ENCODE measurements at regions not wholly inside any gene's neighbourhood (a gene's known extent, or its start where the extent isn't known, plus 50 kb on each side); places are given as distances from the start of the nearest gene placed in this dataset.
"Not testable (repeated sequence)": the region's sequence is repeated elsewhere in the genome, so short reads cannot be mapped to it uniquely, and the experiment has no call there.

- Histone ChIP-seq H4K91ac (ENCODE audit: low read depth, low read length) (no peak overlapping the region), H3K79me1 (ENCODE audit: low read length) (no peaks in the 10 kb centered on the region), H3K14ac (ENCODE audit: low read length) (no peak overlapping the region), H3K4me1 (ENCODE audit: control insufficient read depth in 1 of 2, insufficient read depth in 2 of 2, low read length in 2 of 2) (no peaks in the 10 kb centered on the region), H3K9me3 (ENCODE audit: insufficient read depth, low read depth, low read length) (no peaks in the 10 kb centered on the region), H3K18ac (ENCODE audit: low read length) (no peak overlapping the region), H2BK5ac (ENCODE audit: low read depth, low read length, poor library complexity) (no peak overlapping the region), H3K4me3 (ENCODE audit: low read depth, low read length) (no peak overlapping the region), H3K23ac (ENCODE audit: low read length) (no peak overlapping the region), H3K4ac (ENCODE audit: low read depth, low read length) (no peak overlapping the region), H2AFZ (ENCODE audit: insufficient read depth, low read length, poor library complexity) (no peak overlapping the region), H3K27ac (ENCODE audit: low read depth, low read length) (no peak overlapping the region), H3K79me2 (ENCODE audit: control insufficient read depth, insufficient read depth, low read length, poor library complexity) (no peaks in the 10 kb centered on the region), H4K8ac (ENCODE audit: low read depth, low read length) (no peak overlapping the region), H3K27me3 (ENCODE audit: insufficient read depth, low read length) (no peaks in the 10 kb centered on the region), H4K12ac (ENCODE audit: low read depth, low read length) (no peak overlapping the region), H3K36me3 (ENCODE audit: control insufficient read depth in 1 of 2, insufficient read depth in 2 of 2, low read length in 2 of 2) (no peaks in the 10 kb centered on the region), H2BK120ac (ENCODE audit: insufficient read depth, low read length, poor library complexity) (no peak overlapping the region), H2BK12ac (ENCODE audit: low read length) (no peak overlapping the region), H3K4me2 (ENCODE audit: low read length) (no peak overlapping the region), H2AK5ac (ENCODE audit: low read length) (no peak overlapping the region), H3K9ac (ENCODE audit: low read length) (no peak overlapping the region)
- no peak for DNase-seq
- no CpG with 5 or more reads among the region's 2 CpGs for WGBS (ENCODE audit: extremely low coverage, insufficient coverage, insufficient read length)
Measured at GRCh38 chr18:1542230-1542774, 637.6 kb downstream of the ADCYAP1 start.

- Histone ChIP-seq H3K79me1 (ENCODE audit: low read length) (no peaks in the 10 kb centered on the region), H3K36me3 (ENCODE audit: control insufficient read depth in 1 of 2, insufficient read depth in 2 of 2, low read length in 2 of 2) (no peaks in the 10 kb centered on the region), H2BK5ac (ENCODE audit: low read depth, low read length, poor library complexity) (no peak overlapping the region), H2AK5ac (ENCODE audit: low read length) (no peak overlapping the region), H3K27me3 (ENCODE audit: insufficient read depth, low read length) (no peaks in the 10 kb centered on the region), H3K18ac (ENCODE audit: low read length) (no peak overlapping the region), H3K4me3 (ENCODE audit: low read depth, low read length) (no peak overlapping the region), H3K9me3 (ENCODE audit: insufficient read depth, low read depth, low read length) (no peaks in the 10 kb centered on the region), H3K9ac (ENCODE audit: low read length) (no peak overlapping the region), H3K14ac (ENCODE audit: low read length) (no peak overlapping the region), H3K4me2 (ENCODE audit: low read length) (no peak overlapping the region), H4K8ac (ENCODE audit: low read depth, low read length) (no peak overlapping the region), H2BK12ac (ENCODE audit: low read length) (no peak overlapping the region), H3K27ac (ENCODE audit: low read depth, low read length) (no peak overlapping the region), H4K12ac (ENCODE audit: low read depth, low read length) (no peak overlapping the region), H3K4me1 (ENCODE audit: control insufficient read depth in 1 of 2, insufficient read depth in 2 of 2, low read length in 2 of 2) (no peaks in the 10 kb centered on the region), H3K4ac (ENCODE audit: low read depth, low read length) (no peak overlapping the region), H2BK120ac (ENCODE audit: insufficient read depth, low read length, poor library complexity) (no peak overlapping the region), H3K79me2 (ENCODE audit: control insufficient read depth, insufficient read depth, low read length, poor library complexity) (no peaks in the 10 kb centered on the region), H3K23ac (ENCODE audit: low read length) (no peak overlapping the region), H2AFZ (ENCODE audit: insufficient read depth, low read length, poor library complexity) (no peak overlapping the region), H4K91ac (ENCODE audit: low read depth, low read length) (no peak overlapping the region)
- WGBS (ENCODE audit: extremely low coverage, insufficient coverage, insufficient read length) = no CpG with 5 or more reads among the region's 3 CpGs
- DNase-seq = no peak
Measured at GRCh38 chr18:1544016-1544415, 639.3 kb downstream of the ADCYAP1 start.

DNA sequence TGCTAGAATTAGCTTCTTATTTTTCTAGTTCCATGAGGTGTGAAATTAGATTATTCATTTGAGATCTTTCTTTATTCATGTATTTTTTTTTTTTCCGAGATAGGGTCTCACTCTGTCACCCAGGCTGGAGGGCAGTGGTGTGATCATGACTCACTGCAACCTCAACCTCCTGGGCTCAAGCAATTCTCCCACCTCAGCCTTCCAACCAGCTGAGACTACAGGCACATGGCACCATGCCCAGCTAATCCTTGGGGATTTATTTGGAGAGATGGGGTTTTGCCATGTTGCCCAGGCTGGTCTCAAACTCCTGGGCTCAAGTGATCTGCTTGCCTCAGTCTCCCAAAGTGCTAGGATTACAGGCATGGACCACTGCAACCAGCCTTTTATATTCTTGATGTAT, 653.0 kb downstream of the ADCYAP1 start:
- not testable (repeated sequence) for H2BK120ac ChIP-seq (ENCODE audit: insufficient read depth, low read length, poor library complexity); H4K12ac ChIP-seq (ENCODE audit: low read depth, low read length); H3K18ac ChIP-seq (ENCODE audit: low read length); H3K79me1 ChIP-seq (ENCODE audit: low read length); H2BK12ac ChIP-seq (ENCODE audit: low read length); H2BK5ac ChIP-seq (ENCODE audit: low read depth, low read length, poor library complexity); H3K23ac ChIP-seq (ENCODE audit: low read length); H3K27me3 ChIP-seq (ENCODE audit: insufficient read depth, low read length); H4K8ac ChIP-seq (ENCODE audit: low read depth, low read length); DNase-seq; H3K4ac ChIP-seq (ENCODE audit: low read depth, low read length); H3K79me2 ChIP-seq (ENCODE audit: control insufficient read depth, insufficient read depth, low read length, poor library complexity); H2AK5ac ChIP-seq (ENCODE audit: low read length); H3K36me3 ChIP-seq (ENCODE audit: control insufficient read depth in 1 of 2, insufficient read depth in 2 of 2, low read length in 2 of 2); H3K14ac ChIP-seq (ENCODE audit: low read length); H3K9ac ChIP-seq (ENCODE audit: low read length); H2AFZ ChIP-seq (ENCODE audit: insufficient read depth, low read length, poor library complexity); H3K4me3 ChIP-seq (ENCODE audit: low read depth, low read length); H4K91ac ChIP-seq (ENCODE audit: low read depth, low read length); H3K9me3 ChIP-seq (ENCODE audit: insufficient read depth, low read depth, low read length); H3K27ac ChIP-seq (ENCODE audit: low read depth, low read length); H3K4me2 ChIP-seq (ENCODE audit: low read length); H3K4me1 ChIP-seq (ENCODE audit: control insufficient read depth in 1 of 2, insufficient read depth in 2 of 2, low read length in 2 of 2)
- no CpG with 5 or more reads among the region's 1 CpG for WGBS (ENCODE audit: extremely low coverage, insufficient coverage, insufficient read length)

GRCh38 chr18:1559563-1559962, 654.9 kb downstream of the ADCYAP1 start:
- H3K79me2 ChIP-seq (ENCODE audit: control insufficient read depth, insufficient read depth, low read length, poor library complexity) = no peaks in the 10 kb centered on the region
- H2AK5ac ChIP-seq (ENCODE audit: low read length) = no peak overlapping the region
- H4K8ac ChIP-seq (ENCODE audit: low read depth, low read length) = no peak overlapping the region
- no peaks in the 10 kb centered on the region for H3K27me3 ChIP-seq (ENCODE audit: insufficient read depth, low read length)
- no peak overlapping the region for H2AFZ ChIP-seq (ENCODE audit: insufficient read depth, low read length, poor library complexity)
- H2BK120ac ChIP-seq (ENCODE audit: insufficient read depth, low read length, poor library complexity) = no peak overlapping the region
- H2BK5ac ChIP-seq (ENCODE audit: low read depth, low read length, poor library complexity) = no peak overlapping the region
- no CpG with 5 or more reads among the region's 3 CpGs for WGBS (ENCODE audit: extremely low coverage, insufficient coverage, insufficient read length)
- H3K79me1 ChIP-seq (ENCODE audit: low read length) = no peaks in the 10 kb centered on the region
- DNase-seq = no peak
- H3K18ac ChIP-seq (ENCODE audit: low read length) = no peak overlapping the region
- no peak overlapping the region for H3K9ac ChIP-seq (ENCODE audit: low read length)
- H3K4me3 ChIP-seq (ENCODE audit: low read depth, low read length) = no peak overlapping the region
- no peak overlapping the region for H3K4me2 ChIP-seq (ENCODE audit: low read length)
- no peaks in the 10 kb centered on the region for H3K9me3 ChIP-seq (ENCODE audit: insufficient read depth, low read depth, low read length)
- H3K36me3 ChIP-seq (ENCODE audit: control insufficient read depth in 1 of 2, insufficient read depth in 2 of 2, low read length in 2 of 2) = no peaks in the 10 kb centered on the region
- H3K27ac ChIP-seq (ENCODE audit: low read depth, low read length) = no peak overlapping the region
- no peak overlapping the region for H3K14ac ChIP-seq (ENCODE audit: low read length)
- H4K12ac ChIP-seq (ENCODE audit: low read depth, low read length) = no peak overlapping the region
- no peak overlapping the region for H2BK12ac ChIP-seq (ENCODE audit: low read length)
- H4K91ac ChIP-seq (ENCODE audit: low read depth, low read length) = no peak overlapping the region
- no peak overlapping the region for H3K4ac ChIP-seq (ENCODE audit: low read depth, low read length)
- no peak overlapping the region for H3K23ac ChIP-seq (ENCODE audit: low read length)
- no peaks in the 10 kb centered on the region for H3K4me1 ChIP-seq (ENCODE audit: control insufficient read depth in 1 of 2, insufficient read depth in 2 of 2, low read length in 2 of 2)

Data from trophoblast cell (in vitro differentiated cells and primary cell).